Neural progenitor cell (in vitro differentiated cells): ENCODE measurements at regions not wholly inside any gene's neighbourhood (a gene's known extent, or its start where the extent isn't known, plus 50 kb on each side); places are given as distances from the start of the nearest gene placed in this dataset.

ENCODE experiments used
- CTCF ChIP-seq: fragments of 200-600 bp; sonication (generic); IDR thresholded peaks from 2 replicates; pipeline ENCODE4 v1.5.1; 2017; ENCODE audit warnings: antibody characterized with exemption, mild to moderate bottlenecking
- EZH2phosphoT487 ChIP-seq: fragments of 200-600 bp; sonication (generic); IDR thresholded peaks from 2 replicates; pipeline ENCODE4 v1.6.1; 2017; ENCODE audit warnings: antibody characterized with exemption

- TF ChIP-seq EZH2phosphoT487, result no peak
- no peak for TF ChIP-seq CTCF
Measured at GRCh38 chr6:44039191-44039719, 88.0 kb downstream of the MRPL14 start.
